ENCODE measurements at regions not wholly inside any gene's neighbourhood (a gene's known extent, or its start where the extent isn't known, plus 50 kb on each side); places are given as distances from the start of the nearest gene placed in this dataset.

GRCh38 chr3:150172356-150172755 is 201.7 kb upstream of the PFN2 start:
- no peak overlapping the region for H3K9ac ChIP-seq (ENCODE audit: insufficient read depth, low read length)
- no peaks in the 10 kb centered on the region for H3K79me2 ChIP-seq (ENCODE audit: control insufficient read depth, insufficient read depth, low read length)
- H3K9me3 ChIP-seq (ENCODE audit: control insufficient read depth, insufficient read depth, low read depth, low read length): no peaks in the 10 kb centered on the region
- H3K27ac ChIP-seq (ENCODE audit: insufficient read depth, low read length): no peak overlapping the region
- H4K20me1 ChIP-seq (ENCODE audit: control insufficient read depth, extremely low read depth, insufficient read depth, low read length): no peaks in the 10 kb centered on the region
- DNase-seq (ENCODE audit: low read depth in 2 of 2): no peak
- no peak overlapping the region for H3K4me2 ChIP-seq (ENCODE audit: extremely low read depth, insufficient read depth, low read length)
- H3K4me3 ChIP-seq (replicated peaks in 1 of 4; ENCODE audit: control extremely low read depth in 1 of 4, insufficient read depth in 1 of 4, low read depth in 3 of 4, low read length in 4 of 4): no peak overlapping the region
- no peak overlapping the region for H2AFZ ChIP-seq (ENCODE audit: low read length)
- H3K4me1 ChIP-seq (ENCODE audit: control insufficient read depth, extremely low read depth, insufficient read depth, low read length): peaks cover 2% of the 10 kb centered on the region
- no peaks in the 10 kb centered on the region for H3K36me3 ChIP-seq (ENCODE audit: control insufficient read depth, insufficient read depth, low read length)
- TF ChIP-seq CTCF (conservative IDR thresholded peaks at IDR 0.05 in 1 of 2, IDR thresholded peaks at IDR 0.05 in 1 of 2; ENCODE audit: low read depth in 1 of 2, low read length in 2 of 2) (no peak), EZH2 (IDR thresholded peaks at IDR 0.05; ENCODE audit: low read length, missing control alignments) (no peak)
- no peaks in the 10 kb centered on the region for H3K27me3 ChIP-seq (ENCODE audit: control insufficient read depth, insufficient read depth, low read length)

- TF ChIP-seq EZH2 (IDR thresholded peaks at IDR 0.05; ENCODE audit: low read length, missing control alignments) (no peak), CTCF (conservative IDR thresholded peaks at IDR 0.05 in 1 of 2, IDR thresholded peaks at IDR 0.05 in 1 of 2; ENCODE audit: low read depth in 1 of 2, low read length in 2 of 2) (no peak)
- no peaks in the 10 kb centered on the region for H4K20me1 ChIP-seq (ENCODE audit: control insufficient read depth, extremely low read depth, insufficient read depth, low read length)
- H3K27ac ChIP-seq (ENCODE audit: insufficient read depth, low read length): no peak overlapping the region
- no peaks in the 10 kb centered on the region for H3K36me3 ChIP-seq (ENCODE audit: control insufficient read depth, insufficient read depth, low read length)
- peak in 1 of 2 donors; percentile 59 for DNase-seq (ENCODE audit: low read depth in 2 of 2)
- no peaks in the 10 kb centered on the region for H3K27me3 ChIP-seq (ENCODE audit: control insufficient read depth, insufficient read depth, low read length)
- no peak overlapping the region for H3K4me2 ChIP-seq (ENCODE audit: extremely low read depth, insufficient read depth, low read length)
- H3K79me2 ChIP-seq (ENCODE audit: control insufficient read depth, insufficient read depth, low read length): no peaks in the 10 kb centered on the region
- H3K4me1 ChIP-seq (ENCODE audit: control insufficient read depth, extremely low read depth, insufficient read depth, low read length): peaks cover 2% of the 10 kb centered on the region
- no peak overlapping the region for H3K4me3 ChIP-seq (replicated peaks in 1 of 4; ENCODE audit: control extremely low read depth in 1 of 4, insufficient read depth in 1 of 4, low read depth in 3 of 4, low read length in 4 of 4)
- no peak overlapping the region for H2AFZ ChIP-seq (ENCODE audit: low read length)
- H3K9ac ChIP-seq (ENCODE audit: insufficient read depth, low read length): no peak overlapping the region
- no peaks in the 10 kb centered on the region for H3K9me3 ChIP-seq (ENCODE audit: control insufficient read depth, insufficient read depth, low read depth, low read length)
These were observed 200.3 kb upstream of the PFN2 start for GRCh38 chr3:150170852-150171520.

DNA sequence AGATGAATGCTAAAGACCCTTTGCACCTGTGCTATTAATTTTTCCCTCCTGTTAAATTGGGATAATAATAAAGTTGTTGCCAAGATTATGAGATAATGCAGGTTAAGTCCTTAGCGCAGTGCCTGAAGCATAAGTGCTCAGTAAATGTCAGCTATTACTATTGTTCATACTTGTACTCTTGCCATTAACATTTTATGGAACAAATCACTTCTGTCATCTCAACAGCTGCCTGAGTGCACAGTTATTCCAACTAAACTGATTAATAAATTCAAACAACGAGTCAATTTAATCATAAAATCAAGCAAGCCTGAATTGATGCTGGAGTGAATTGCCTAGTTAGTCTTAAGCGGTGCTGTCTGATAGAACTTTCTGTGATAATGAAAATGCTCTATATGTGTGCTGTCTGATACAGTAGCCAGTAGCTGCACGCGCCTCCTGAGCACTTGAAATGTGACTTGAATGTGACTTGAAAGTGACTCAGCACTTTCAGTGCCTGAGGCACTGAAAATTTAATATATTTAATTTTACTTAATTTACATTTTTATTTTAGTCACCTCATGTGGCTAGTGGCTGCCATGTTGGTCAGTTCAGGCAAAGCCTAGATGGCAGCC is 198.7 kb upstream of the PFN2 start:
- TF ChIP-seq EZH2 (IDR thresholded peaks at IDR 0.05; ENCODE audit: low read length, missing control alignments): no peak
- no peak for TF ChIP-seq CTCF (conservative IDR thresholded peaks at IDR 0.05 in 1 of 2, IDR thresholded peaks at IDR 0.05 in 1 of 2; ENCODE audit: low read depth in 1 of 2, low read length in 2 of 2)
- Histone ChIP-seq H2AFZ (ENCODE audit: low read length) (no peak overlapping the region), H3K27ac (ENCODE audit: insufficient read depth, low read length) (no peak overlapping the region), H3K9ac (ENCODE audit: insufficient read depth, low read length) (no peak overlapping the region), H3K9me3 (ENCODE audit: control insufficient read depth, insufficient read depth, low read depth, low read length) (no peaks in the 10 kb centered on the region), H3K27me3 (ENCODE audit: control insufficient read depth, insufficient read depth, low read length) (no peaks in the 10 kb centered on the region), H3K4me1 (ENCODE audit: control insufficient read depth, extremely low read depth, insufficient read depth, low read length) (peaks cover 2% of the 10 kb centered on the region), H3K36me3 (ENCODE audit: control insufficient read depth, insufficient read depth, low read length) (no peaks in the 10 kb centered on the region), H4K20me1 (ENCODE audit: control insufficient read depth, extremely low read depth, insufficient read depth, low read length) (no peaks in the 10 kb centered on the region), H3K4me2 (ENCODE audit: extremely low read depth, insufficient read depth, low read length) (no peak overlapping the region), H3K79me2 (ENCODE audit: control insufficient read depth, insufficient read depth, low read length) (no peaks in the 10 kb centered on the region), H3K4me3 (replicated peaks in 1 of 4; ENCODE audit: control extremely low read depth in 1 of 4, insufficient read depth in 1 of 4, low read depth in 3 of 4, low read length in 4 of 4) (no peak overlapping the region)
- no peak for DNase-seq (ENCODE audit: low read depth in 2 of 2)

Data from fibroblast of lung (primary cell).